ENCODE measurements at regions not wholly inside any gene's neighbourhood (a gene's known extent, or its start where the extent isn't known, plus 50 kb on each side); places are given as distances from the start of the nearest gene placed in this dataset.

GRCh38 chr14:41313196-41313595 is 293.5 kb upstream of the LRFN5 start:
- no peak for TF ChIP-seq POLR2AphosphoS5 (IDR thresholded peaks at IDR 0.05; ENCODE audit: low read depth)
- no peak for TF ChIP-seq CTCF (conservative IDR thresholded peaks at IDR 0.05; ENCODE audit: low read depth in 2 of 2)
- TF ChIP-seq JUNB (IDR thresholded peaks at IDR 0.05; ENCODE audit: unreplicated experiment), result no peak
- no peak for TF ChIP-seq EZH2 (IDR thresholded peaks at IDR 0.05; ENCODE audit: low read depth, unreplicated experiment)
- no peak for TF ChIP-seq CREB1 (CRISPR knock-in tag; IDR thresholded peaks at IDR 0.05; ENCODE audit: low read depth)
- TF ChIP-seq EZH2phosphoT487 (IDR thresholded peaks at IDR 0.05; ENCODE audit: unreplicated experiment), result no peak
- TF ChIP-seq NANOG (IDR thresholded peaks at IDR 0.05; ENCODE audit: borderline replicate concordance), result no peak

Data from GM23338 (cell line).